ENCODE measurements at regions not wholly inside any gene's neighbourhood (a gene's known extent, or its start where the extent isn't known, plus 50 kb on each side); places are given as distances from the start of the nearest gene placed in this dataset.

GRCh38 chr6:132868057-132868456 lies 53.7 kb downstream of the RPS12 start:
- no peak for DNase-seq (ENCODE audit: low spot score)

DNA sequence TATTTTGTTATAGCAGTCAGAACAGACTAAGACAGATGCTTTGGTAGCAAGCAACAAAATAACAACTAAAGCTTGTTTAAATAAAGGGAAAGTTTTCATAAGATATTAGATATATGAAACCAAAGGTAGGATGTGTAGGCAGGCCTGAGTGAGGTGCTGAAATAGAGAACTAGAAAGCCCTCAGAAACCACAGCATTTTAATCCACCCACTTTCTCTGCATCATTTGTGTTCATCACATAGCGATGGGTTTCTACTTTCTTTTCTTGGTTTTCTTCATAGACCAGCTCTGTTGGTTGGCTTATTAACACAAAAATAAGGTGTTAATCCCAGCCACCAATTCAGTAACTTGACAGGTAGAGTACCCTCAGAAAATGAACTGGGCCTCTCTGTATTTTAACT lies 58.6 kb downstream of the RPS12 start:
- no peak for DNase-seq (ENCODE audit: low spot score)

- DNase-seq (ENCODE audit: low spot score) = no peak
These were observed 62.6 kb downstream of the RPS12 start for GRCh38 chr6:132877003-132877402.

DNA sequence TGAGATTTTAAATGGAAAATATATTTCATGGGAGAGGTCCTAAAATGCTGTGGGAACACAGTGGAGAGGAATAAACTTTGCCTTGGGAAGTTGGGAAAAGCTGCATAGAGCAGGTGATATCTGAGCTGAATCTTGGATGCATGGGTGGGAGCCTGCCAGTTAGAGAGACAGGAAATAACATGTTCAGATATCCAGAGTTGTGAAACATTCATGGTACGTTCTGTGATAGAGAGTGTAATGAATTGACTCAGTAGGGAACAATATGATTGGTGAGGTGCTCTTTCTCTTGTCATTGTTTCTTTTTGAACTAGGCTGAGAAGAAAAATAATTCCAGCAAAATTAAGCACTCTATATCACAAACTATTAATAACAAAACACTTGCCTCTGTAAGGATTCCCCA lies 72.8 kb downstream of the RPS12 start:
- no peak for DNase-seq (ENCODE audit: low spot score)

DNA sequence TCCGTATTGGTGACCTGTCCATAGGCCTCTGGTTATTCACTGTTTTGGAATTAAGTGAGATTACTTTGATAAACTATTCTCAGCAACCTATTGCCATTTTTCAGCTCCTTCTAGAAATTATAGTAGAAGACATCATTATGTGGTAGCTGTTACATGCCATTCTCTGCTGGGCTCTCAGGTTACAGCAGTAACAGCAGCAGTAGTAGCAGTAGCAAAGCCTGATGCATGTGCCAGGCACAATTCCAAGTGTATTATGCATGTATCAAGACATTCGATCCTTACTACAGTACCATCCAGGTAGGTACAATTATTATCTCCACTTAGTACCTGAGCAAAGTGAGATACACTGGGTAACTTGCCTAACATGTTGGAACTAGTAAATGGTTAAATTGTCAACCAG lies 74.3 kb downstream of the RPS12 start:
- DNase-seq (ENCODE audit: low spot score) = no peak

- DNase-seq (ENCODE audit: low spot score) = no peak
These were observed 78.8 kb downstream of the RPS12 start for GRCh38 chr6:132892929-132893771.

GRCh38 chr6:132893772-132894490 lies 79.6 kb downstream of the RPS12 start:
- no peak for DNase-seq (ENCODE audit: low spot score)

GRCh38 chr6:132898376-132898775 lies 84.0 kb downstream of the RPS12 start:
- no peak for DNase-seq (ENCODE audit: low spot score)

DNA sequence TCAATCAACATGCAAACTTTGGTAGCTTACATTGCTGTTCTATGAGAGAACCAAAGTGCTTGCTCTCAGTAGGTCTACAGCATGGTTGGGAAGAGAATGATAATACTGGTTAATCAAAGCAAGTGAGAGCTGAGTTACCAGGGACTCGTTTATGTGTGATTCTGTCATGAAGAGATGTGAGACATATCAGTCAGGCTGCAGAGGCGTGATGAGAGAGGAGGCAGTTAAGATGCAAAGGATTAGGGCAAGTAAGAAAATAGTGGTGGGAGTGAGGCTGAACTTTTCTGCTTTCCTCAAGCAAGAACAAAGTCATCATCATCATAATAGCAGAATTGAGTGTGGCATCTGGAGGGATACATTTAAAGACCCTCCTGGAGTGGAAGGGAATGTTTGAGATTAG lies 86.5 kb downstream of the RPS12 start:
- DNase-seq (ENCODE audit: low spot score) = no peak

DNA sequence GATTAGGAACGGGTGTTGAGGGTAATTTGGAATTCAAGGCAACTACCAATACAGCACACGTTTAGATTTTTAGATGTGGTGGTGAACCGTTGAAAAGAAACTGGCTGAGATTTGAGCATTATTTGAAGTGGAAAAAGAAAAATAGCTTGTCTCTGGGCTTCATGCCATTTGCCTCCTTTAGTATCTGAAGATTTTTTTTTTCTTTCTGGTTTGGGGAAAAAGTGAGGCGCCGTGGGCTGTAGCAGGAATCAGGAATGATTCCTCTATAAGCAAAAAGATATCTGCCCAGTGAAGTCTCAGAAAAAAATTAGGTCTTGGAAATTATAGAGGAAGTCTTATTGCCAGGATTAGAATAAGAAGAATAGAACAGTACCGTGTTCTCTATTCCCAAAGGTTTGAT lies 88.5 kb downstream of the RPS12 start:
- no peak for DNase-seq (ENCODE audit: low spot score)

DNA sequence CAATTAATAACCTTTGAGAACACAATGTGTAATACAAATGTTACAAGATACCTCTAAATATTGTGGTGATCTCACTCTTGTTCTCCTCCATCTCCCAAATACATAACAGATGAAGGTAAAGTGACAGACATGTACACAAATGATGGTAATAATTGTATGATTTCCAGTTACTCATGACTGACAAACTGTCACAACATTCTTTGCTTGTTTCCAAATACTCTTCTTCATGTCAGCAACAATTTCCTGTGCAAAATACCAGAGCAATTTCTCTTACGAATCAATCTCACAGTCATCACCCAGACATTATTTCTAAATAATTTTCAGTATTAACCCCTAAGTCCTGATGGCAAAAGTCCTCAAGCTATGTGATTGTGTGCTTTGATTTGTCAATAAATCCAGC lies 92.9 kb downstream of the RPS12 start:
- DNase-seq (ENCODE audit: low spot score) = no peak

DNA sequence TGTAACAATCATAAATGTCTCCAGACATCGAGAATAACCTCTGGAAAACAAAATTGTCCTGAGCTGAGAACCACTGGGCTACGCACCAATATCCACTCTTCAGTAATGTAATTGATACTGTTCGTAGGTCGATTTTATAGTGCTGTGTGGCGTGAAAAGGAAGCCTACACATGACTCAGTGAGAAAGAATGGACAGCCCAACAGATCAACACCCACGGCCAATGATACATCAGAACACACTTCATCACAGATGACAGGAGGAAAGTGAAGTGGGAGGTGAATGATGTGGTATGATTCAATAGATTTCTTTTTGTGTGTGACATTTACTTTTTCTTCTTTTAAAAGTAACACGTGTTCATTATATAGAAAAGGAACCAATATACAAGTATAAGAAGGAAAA lies 93.5 kb downstream of the RPS12 start:
- no peak for DNase-seq (ENCODE audit: low spot score)

DNA sequence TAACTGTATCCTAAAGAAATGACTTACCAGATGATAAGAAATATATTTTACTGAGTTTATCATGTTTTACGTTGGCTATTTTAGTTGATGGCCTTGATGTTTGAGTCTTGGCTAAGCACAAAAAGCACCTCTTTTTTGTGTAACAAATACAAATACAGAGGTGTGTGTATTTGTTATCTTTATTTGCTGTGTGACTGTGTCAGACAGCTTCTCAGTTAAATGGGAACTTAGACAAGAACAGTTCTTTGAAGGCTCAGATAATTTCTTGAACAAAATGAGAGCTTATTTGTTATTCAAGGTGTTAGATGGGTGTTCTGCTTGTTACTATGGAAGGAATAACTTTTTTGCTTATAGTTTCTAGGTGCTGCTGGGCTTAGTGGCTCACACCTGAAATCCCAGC lies 95.4 kb downstream of the RPS12 start:
- DNase-seq (ENCODE audit: low spot score) = no peak

DNA sequence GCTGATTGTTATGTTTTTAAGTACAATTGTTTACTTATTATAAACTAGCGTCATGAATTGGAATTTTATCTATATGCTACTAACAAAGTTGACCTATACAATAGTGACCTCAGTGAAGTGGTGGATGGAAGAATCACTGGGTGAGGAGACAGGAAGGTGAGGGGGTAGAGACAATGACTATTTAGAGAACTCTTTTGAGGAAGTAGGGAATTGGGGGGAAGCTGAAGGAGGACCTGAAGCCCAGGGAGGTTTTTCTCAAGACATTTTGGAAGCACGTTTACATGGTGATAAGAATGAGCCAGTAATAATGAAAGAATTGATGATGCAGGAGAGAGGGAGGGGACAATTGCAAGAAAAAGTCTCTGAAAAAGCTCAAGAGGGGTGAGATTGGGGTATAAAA lies 96.4 kb downstream of the RPS12 start:
- DNase-seq (ENCODE audit: low spot score) = no peak

DNA sequence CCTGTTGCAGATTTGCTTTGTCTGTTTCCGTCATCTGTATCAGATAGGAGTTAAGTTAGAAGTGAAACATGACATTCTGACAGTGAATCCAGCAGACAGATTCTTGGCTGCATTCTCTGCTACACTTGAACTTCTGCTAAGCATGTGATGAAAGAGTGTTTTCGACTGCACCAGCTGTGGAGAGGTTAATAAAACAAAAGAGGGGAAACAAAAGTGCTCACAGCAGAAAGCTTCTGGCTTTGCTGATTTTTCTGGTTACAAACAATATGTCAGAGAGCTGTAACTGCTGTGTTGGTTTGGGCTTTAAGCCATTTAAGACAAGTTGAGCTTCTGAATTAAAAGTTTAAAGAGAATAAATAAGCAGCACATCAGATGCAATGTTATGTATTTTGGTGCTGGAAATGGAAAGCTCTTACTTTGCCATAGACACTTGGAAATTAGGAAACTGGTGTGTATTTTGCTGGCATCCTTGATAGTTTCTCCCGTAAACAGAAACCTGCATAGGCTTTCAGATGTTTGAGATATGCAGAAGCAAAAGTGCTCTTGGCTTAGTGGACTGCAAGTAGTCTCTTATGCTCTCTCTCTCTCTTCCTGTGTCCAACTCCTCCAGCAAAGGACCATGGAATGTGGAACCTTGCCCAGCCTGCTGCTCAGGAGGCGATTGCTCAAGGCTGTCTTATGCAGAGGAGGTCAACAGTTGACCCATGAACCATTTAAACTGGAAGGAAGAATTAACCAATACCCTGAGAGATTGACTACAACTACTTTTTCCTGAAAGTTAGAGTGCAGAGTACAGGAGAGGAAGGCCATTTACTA lies 104.9 kb downstream of the RPS12 start:
- DNase-seq (ENCODE audit: low spot score) = peak; percentile 75

GRCh38 chr6:132927713-132928112 lies 113.3 kb downstream of the RPS12 start:
- no peak for DNase-seq (ENCODE audit: low spot score)

GRCh38 chr6:132929141-132929540 lies 114.8 kb downstream of the RPS12 start:
- DNase-seq (ENCODE audit: low spot score) = no peak

GRCh38 chr6:132931313-132931712 lies 116.9 kb downstream of the RPS12 start:
- DNase-seq (ENCODE audit: low spot score) = no peak

GRCh38 chr6:132931936-132932514 lies 117.7 kb downstream of the RPS12 start:
- no peak for DNase-seq (ENCODE audit: low spot score)

- no peak for DNase-seq (ENCODE audit: low spot score)
These were observed 118.2 kb downstream of the RPS12 start for GRCh38 chr6:132932588-132932987.

DNA sequence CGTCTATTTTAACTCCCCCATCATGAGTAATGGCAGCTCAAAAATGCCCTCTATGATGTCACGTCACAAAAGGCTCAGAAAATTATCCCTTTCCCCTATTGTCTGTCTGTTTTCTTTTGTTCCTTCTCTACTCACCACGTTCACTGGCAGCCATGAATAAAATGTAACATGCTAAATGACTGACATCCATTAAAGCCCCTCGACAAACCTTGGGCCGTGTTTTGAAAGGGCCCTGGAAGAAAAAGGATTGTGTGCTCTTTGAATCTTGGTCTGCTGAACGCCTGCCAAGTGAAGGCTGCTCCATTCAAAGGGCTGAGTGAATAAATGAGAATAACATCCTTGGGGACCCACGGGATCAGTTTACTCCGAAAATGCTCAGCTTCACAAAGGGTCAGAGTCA lies 118.7 kb downstream of the RPS12 start:
- DNase-seq (ENCODE audit: low spot score) = no peak

DNA sequence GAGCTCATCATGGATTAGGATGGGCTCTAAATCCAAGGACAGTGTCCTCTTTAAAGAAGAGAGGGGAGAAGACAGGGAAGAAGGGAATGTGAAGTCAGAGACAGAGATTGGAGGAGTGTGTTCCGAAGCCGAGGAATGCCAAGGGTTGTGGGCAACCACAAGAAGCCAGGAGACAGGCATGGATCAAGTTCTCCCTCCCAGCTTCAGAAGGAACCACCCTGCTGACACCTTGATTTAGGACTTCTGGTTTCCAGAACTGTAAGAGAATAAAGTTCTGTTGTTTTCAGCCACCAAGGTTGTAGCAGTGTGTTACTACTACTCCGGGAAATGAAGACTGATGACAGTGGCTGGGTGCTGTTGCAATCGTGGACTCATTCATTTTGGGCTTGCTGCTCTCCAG lies 120.1 kb downstream of the RPS12 start:
- no peak for DNase-seq (ENCODE audit: low spot score)

All from ureter (tissue), 1 donor.